ENCODE measurements at regions not wholly inside any gene's neighbourhood (a gene's known extent, or its start where the extent isn't known, plus 50 kb on each side); places are given as distances from the start of the nearest gene placed in this dataset.

DNA sequence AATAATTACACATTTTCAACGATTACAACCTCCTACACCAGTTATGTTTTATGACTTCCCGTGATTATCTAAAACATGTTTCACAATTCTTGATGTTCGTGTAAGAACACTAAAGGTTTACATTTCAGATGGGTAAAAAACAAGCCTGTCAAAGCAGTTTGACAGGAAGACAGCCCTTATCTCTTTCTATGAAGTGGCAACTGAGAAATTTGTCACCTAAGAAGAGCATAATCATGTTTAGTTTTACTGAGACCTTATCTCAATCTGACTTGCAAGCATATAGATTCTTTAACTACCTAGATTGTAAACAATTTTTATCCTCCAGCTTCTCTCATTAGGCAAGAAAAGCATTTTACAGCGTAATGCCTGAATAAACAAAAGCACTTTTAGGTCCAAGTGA is 218.4 kb upstream of the ZBED5 start:
- DNase-seq: no peak

DNA sequence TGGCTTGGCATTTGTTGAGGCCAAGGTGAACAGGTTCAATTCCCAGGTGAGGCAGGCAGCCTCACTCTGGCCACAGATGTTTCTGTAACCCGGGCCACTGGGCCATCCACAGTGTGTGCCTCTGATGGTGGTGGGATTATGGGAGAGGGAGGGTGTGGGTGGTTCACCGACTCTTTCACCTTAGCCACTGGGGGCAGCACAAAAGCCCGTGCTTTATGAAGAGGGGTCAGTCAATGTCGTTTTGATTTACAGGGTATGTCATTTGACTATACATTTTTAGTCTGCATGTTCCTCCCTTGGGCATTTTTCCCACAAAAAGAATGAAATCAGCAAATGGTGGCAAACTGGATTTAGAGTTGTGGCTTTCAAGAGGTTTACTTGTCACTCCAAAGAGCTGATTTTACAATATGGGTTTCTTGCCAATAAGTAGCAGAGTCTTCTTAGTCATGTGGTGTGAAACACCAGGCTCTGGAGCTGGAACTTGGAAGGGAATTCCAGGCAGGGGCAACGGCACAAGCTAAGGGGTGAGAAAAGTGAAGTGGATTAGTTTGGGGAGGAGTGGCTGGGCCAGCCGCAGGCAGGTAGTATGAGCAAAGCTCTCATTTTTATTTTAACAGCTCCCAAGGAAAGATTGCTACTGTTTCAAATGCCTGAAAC is 217.8 kb upstream of the ZBED5 start:
- DNase-seq: peak; percentile 43

DNA sequence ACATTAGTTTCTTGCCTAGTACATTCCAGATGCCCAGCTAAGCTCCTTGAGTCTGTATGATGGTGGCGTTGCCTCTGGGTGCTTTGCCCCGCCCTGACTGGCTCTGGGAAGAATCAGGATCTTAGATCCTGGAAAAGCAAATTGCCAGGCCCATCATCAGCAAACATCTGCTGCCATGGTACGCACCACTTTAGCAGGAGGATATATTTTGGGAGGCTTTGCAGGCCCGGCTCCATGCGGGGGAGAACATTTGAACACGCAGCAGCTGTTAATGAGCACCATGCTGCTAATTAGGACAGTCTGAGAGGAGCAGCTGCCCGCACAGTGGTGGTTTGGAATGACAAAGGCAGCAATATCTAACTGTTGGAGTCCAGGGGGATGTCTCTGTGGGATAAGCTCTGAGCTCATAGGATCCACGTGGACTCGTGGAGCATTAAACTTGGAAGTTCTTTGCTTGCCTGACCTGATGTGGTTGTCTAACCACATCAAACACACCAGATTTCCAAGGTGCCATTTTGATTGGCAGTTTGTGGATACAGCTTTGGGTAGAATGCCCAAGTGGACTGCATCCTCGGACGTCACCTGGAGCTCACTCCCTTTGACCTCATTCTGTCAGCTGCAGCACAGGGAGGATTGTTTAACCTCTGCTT is 217.0 kb upstream of the ZBED5 start:
- DNase-seq: peak; percentile 93

DNA sequence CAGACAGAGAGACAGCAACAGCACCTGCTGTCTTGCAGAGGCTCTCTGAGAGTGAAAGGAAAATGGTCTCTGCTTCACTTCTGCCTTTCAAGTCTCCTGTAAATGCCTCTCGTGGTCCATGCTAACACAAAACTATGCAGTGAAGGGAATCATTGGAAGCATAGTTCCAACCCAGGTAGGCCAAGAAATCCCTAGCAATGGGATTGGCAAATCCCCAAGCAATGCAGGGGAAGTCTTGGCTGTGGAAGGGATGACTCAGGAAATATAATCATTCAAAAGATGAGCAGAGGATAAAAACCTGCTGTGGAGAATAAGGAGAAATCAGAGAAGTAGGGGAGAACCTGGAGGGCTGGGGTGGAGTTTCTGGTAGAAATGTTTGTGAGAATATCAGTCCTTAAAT is 216.1 kb upstream of the ZBED5 start:
- no peak for DNase-seq

DNA sequence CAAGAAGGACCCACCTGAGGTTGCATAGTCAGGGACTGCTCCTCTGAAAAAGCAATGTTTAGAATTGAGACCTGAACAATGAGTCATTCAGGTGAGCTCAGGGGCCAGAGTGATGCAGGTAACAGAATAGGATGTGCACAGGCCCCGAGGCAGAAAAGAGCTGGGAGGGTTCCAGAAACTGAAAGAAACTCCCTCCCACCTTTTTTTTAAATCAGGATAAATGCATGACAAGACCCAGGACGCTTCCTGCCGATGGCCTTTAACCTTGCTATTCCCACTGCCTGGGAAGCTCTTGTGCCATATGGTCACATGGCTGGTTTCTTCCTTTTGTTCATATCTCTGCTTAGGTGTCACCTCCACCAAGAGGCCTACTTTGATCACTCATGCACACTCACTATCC is 214.2 kb upstream of the ZBED5 start:
- DNase-seq: peak; percentile 83

DNA sequence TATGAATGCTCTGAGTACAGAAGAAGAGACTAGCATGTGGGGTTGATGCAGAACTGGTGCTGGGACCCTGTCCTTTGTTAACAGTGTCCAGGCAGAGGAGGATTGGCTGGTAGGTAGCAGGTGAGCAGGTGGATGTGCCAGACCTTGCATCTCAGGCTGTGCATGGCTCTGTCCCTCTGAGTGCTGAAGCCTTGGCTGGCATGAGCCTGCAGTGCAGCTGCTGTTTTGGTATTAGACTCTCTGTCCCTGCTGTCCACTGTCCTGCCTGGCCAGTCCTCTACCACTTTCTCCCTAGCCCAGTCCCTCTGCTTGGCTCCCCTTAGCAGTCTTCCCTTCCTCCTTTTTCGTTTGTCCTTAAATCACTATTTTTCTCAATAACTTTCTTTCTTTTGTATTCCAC is 213.6 kb upstream of the ZBED5 start:
- no peak for DNase-seq

DNA sequence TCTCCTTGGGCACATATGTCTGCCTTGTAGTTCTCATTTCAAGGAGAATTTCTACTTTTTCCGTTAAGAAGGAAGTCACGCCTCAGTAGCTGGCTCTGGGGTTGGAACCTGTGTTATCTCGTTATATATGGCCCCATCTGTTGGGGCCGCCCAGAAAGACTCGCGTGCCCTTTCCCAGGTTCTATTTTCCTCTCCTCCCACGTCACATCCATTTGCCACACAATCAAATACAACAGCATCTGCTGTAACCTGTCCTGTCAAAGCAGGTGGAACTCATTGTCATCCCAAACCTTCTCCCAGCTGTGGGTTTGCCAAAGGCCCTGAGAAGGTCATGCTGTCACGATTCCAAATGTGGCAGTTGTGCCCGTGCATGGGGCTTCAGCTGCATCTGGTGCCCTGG is 213.1 kb upstream of the ZBED5 start:
- DNase-seq: no peak

DNA sequence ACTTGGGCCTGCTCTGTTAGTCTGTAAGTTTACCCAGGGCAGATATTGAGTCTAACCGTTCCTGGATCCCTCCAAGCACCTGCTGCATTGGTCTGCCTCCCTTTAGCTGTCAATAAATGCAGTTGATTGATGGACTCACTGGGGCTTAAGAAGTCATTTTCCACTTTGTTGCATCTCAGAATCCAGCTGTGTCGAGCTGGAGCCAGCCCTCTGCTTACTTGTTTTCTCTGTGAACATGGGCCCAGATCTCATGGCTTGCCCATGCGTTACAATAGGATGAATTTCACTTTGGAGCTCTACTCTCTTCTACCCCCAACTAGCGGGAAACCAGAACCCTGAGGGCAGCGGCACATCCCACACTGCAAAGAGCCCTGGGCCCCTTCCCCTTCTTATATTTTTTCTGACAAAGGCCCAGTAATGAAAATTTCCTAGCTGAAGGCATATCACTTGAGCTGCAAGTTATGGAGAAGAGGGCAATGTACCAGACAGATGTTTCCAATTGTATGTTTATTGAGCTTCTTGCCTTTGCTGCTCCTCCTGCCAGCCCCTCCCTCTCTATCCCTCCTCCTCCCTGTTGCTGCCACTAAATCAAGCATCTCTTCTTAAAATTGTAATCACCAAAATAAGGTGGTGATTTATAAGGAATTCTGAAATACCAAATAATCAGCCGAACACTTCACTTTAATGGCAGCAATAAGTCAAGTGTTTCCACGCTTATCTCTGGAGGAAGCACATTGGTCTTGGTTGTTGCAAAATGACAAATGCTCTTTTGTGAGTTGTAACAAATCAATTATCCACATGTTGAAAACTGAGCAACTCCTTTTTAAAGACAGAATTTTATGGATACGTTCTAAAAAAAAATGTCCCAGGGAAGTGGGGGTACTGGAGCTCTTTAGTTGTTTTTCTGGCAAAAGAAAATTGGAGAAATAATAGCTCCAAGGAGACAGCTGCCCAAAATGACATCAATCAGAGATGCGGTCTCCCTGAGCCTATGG is 212.3 kb upstream of the ZBED5 start:
- DNase-seq: no peak

DNA sequence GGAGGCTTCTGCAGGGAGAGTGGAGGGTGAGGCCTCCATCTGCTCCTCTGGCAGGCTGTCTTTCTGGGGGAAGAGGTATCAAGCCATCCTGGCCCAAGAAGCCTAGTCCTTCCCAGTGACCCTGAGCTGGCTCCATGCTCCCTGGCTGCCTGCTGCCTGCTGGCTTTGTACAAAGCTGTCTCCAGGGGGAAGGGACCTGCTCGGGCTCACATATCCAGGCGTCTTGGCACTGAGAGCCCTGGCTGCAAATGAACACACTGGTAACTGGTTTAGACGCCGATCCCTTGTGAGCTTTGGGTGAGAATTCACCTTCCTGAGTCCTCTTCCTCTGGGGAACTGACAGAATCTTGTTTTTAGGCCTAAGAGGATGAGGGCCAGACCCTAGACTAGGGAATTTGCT is 210.3 kb upstream of the ZBED5 start:
- DNase-seq: no peak

DNA sequence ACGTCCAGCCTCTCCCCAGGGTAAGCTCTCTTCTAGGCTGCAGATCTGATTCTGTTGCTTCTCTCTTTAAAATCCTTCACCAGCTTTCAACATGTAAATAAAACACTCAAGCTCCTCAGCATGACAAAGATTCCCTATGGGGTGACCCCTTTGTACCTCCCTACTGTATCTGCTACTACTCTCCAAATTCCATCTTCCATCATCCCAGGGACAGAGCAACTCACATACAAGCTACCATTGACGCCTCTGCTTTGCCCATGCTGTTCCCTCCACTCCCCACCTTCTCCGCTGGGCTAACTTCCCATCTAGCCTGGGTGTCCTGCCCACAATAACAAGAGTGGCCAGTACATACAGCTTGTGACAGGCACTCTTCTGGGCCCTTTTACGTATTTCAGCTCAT is 207.5 kb upstream of the ZBED5 start:
- DNase-seq: no peak

DNA sequence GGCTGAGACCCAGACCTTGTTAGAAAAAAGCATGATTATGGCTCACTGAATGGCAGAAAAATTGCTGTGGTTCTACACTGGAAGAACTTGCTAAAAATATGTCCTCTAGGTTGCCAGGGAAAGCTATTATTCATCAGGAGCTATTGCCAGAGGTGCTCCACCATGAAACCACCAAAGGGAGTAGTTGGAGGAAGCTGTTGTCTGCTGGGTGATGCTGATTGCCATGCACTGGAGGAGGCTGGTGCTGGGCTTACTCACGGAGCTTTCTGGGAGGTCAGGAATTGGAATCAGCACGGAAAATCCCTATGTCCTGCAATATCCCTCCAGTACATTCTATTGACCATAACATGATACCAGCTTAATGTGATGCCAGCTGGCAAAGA is 199.6 kb upstream of the ZBED5 start:
- DNase-seq: no peak

DNA sequence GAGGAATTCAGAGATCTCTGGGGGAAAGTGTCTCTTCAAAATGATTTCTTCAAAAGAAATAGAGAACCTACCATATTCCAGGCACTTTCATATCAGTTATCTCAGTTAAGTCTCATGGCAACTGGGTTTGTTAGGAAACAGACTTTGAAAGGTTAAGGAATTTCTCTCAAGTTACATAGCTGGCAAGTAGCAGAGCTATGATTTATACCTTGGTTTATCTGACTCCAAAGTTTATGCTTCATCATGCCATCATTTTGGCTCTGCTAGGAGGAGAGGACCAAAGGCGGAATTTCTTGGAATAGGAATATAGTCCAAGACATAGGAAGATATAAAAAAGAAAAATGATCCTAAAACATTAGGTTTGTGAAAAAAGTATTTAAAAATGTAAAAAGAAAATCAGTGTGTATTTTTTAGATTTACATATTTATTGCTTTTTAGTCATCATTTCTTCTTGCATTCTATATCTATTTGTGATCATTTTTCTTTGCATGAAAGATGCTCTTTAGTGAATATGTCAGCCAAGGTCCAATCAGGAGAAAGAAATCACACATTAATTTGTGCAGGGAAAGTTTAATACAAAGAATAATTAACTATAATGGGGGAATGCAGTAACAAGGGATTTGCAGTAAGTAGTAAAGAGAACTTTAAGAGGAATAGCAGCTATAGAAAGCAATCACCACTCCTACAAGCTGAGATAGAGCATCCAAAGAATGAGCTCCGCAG is 199.1 kb upstream of the ZBED5 start:
- no peak for DNase-seq

DNA sequence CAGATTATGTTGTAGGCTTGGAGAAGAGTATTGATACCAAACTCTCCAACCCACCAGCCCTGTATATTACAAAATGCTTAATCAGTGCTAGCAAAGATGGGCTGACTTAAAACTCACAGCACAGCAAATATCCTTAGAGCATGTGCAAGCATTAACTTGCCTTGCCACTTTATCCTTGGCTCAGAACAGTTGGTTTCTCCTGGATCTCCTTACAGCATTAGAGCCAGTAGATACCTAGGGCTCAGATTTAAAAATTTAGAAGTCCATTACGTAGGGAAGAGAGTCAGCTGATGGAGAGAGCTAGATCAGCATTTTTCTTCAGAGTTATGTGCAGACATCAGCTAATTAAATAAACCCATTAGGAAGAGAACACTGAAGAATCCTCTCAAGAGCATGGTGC is 198.5 kb upstream of the ZBED5 start:
- DNase-seq: no peak

DNA sequence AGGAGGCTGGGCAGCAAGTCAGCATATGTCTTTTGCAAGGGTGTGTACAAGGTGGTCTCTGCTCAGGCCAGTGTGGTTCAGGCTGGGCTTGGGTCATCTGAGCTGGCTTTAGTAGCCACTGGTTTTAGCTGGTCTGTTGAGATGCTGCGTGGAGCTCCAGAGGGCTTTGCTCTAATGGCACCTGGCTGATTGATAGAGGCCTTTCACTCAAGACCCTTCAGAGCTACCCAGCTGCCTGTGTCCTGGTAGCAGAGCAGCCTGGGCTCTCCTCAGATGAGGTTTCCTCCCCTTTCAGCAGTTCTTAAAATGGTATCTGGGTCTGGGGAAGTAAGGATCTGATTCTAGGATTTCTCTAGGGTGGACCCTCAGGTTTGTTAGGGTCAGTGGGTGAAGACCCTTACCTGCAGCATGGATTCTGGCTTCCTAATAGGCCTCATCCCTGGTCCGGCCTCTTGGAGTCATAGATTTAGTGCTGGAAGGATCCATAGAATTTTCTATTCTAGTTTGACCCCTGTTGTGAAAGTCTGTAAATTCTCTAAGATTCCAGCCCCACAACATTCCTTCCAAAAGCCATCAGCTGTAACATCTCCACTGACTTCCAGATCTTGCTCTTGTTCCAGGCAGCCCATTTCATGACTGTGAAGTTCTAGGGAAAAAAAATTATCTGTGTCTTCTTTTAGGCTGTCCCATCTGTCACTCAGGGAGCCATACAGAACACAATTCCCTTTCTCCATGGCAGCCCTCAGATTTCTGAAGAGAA is 190.2 kb upstream of the ZBED5 start:
- no peak for DNase-seq

DNA sequence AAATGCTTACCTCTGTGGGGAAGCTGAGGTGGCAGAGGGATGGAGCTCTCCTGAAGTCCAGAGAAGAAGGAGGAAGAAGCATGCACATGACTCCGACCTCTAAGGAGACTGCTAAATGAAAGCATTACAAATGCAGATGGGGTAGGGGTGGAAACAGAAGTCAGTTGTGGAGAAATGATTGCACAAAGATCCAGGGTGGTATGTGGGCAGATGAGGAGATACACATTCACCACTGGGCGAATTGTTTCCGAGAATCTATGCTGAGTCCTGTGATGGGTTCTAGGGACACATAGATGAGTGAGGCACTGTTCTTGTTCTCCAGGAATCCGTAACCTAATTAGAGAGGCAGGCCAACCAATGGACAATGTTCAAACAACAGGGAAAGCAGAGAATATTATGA is 188.9 kb upstream of the ZBED5 start:
- no peak for DNase-seq

DNA sequence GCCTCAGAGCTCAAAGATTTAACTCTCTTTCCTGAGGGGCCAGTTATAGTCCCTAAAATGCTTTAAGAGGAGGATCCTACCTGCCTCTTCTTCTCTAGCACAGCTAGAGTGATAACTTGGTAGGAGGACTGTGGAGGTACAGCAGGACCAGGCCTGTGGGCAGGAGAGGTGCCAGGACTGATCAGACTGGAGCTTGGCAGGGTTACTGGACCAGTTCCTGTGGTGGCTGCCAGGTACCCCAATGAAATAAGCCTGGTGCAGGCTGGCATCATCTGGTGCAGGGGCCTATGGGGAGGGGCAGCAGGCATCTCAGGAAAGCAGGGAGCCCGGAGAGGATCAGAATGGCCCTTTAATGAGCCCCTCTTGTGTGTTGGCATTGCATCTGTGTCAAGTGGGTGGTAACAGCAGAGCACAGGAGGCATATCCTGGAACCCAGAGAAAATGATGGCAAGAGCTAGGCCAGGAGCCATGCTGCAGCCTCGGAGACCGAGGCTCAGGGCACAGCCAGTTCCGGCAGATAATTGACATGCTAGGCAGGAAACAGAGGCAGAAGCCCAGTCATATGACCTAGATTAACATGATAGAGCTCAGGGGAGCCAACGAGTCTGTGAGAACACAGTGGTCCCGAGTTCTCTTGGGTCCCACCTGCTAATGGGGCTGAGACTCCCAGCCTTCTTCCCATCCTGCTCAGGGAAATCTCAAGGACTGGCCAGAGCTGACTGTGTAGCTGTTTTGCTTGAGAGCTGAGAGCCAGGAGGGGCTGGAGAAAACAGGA is 187.5 kb upstream of the ZBED5 start:
- no peak for DNase-seq

DNA sequence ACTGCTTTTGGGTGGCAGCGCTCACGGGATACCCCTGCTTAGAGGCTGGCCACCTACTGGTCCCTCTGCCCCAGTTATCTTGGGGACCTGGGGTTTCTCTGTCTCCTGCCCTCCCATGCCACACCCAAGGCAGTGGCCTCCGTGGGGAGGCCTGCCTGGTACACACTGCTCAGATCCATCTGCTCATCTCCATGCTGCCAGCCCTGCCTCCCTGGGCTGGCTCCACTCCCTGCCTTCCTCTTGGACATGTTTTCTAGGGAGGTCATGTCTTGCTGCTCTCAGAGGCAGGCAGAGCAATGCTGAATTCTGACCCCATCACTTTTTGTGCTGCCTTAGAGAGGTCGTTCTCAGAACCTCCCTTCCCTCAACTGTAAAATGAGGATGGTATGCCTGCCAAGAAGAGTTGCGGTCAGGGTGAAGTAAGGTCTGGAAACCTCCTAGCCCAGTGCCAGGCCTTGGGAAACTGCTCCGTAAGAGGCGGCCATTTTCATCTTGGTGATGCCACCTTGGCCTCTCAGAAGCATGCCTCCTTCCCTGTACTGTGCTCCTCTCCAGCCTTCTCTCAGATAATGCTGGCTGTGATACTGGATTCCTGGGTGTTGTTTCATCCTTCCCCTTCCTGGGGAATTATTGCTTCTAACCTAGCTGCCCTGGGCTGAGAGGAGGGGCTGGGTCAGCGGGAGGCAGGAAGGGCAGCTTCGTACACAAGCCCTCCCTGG is 186.4 kb upstream of the ZBED5 start:
- DNase-seq: no peak

DNA sequence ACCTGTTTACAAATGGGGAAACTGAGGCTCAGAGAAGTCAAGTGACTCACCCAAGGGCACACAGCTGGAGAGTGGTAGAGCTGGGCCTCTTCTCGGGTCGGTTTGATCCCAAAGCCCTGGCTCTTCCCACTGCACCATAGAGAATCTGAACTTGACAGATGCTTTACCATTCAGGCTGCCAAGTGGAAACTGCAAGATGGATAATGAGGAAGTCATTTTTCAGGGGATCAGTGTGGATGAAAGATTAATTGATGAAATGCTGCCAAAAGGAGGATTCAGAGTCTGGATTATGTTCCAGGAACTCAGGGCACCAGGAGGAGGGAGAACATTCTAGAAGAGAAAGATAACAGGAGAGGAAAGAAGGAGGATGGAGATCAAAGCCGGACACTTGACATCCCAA is 185.9 kb upstream of the ZBED5 start:
- DNase-seq: no peak

DNA sequence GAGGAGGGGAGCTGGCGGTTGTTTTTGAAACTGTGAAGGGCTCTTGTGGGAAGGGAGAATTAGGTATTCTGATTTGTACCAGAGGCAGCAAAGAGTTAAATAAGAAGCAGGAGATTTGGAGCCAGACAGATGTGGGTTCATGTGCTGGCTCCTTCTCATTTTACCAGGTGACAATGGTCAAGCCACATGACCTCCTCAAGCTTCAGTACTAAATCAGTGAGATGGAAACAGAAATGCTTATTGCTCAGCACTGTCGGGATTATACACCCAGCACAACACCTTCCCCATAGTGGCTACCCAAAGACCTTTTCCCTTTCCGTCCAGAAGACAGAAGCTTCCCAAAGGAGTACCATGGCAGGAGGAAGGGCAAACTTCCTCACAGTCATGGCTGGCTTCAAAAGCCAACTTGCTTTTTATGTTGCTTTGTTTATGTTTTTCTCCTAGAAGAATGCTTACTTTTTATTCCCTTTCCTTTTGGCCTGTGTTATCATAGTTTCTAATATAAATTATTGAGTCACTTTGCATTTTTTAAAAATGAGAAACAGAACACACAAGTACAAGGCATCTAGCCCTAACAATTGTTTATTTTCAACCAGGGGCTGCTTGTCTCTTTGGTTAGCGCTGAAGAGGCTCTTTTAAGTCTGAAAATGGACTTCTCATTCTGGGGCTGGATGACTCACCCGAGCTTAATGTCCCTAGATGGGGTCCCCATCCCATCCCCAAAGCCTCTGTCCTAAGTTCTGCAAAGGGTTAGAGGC is 181.5 kb upstream of the ZBED5 start:
- DNase-seq: no peak

DNA sequence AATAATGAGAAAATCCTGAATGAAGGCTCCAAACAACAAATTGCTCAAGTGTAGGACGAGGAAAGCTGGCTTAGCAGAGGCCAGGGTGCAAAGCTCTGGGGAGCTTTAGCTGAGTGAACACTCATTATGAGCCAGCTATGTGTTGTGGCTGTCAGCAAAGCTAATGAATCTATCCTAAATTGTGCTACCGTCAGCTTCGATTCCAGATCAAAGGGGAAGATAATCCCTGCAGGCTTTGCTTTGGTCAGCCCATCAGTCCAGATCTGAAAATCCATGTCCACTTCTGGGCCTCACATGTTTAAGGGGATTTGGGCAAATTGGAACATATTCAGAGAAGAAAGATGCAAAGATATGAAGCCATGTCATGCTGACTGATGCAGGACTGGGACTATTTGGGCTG is 180.9 kb upstream of the ZBED5 start:
- DNase-seq: no peak
